H9 (cell line): ENCODE measurements at regions not wholly inside any gene's neighbourhood (a gene's known extent, or its start where the extent isn't known, plus 50 kb on each side); places are given as distances from the start of the nearest gene placed in this dataset.

Experiments used
- DNase-seq: peaks from one replicate; pipeline ENCODE4 v3.0.0-alpha.2; 2017
- H2AFZ ChIP-seq: one replicate; pipeline ENCODE4 v1.6.1; 2013; ENCODE audit warnings: mild to moderate bottlenecking, low read length, control low read depth, moderate library complexity
- H2AK5ac ChIP-seq: 2 replicates; pipeline ENCODE4 v1.6.1; 2013; ENCODE audit warnings: low read length, control low read depth, mixed read lengths; ENCODE audit not compliant: insufficient read length
- H2BK120ac ChIP-seq: one replicate; pipeline ENCODE4 v1.6.1; 2013; ENCODE audit warnings: low read depth, mild to moderate bottlenecking, low read length, control low read depth, inconsistent platforms; ENCODE audit not compliant: poor library complexity, severe bottlenecking
- H2BK12ac ChIP-seq: 2 replicates; pipeline ENCODE4 v1.6.1; 2013; ENCODE audit warnings: low read length, control low read depth, mixed read lengths, low read depth; ENCODE audit not compliant: insufficient read length
- H2BK15ac ChIP-seq: 2 replicates; pipeline ENCODE4 v1.6.1; 2013; ENCODE audit warnings: low read depth, low read length, control low read depth
- H2BK20ac ChIP-seq: one replicate; pipeline ENCODE4 v1.6.1; 2013; ENCODE audit warnings: low read depth, mild to moderate bottlenecking, low read length, control low read depth, inconsistent platforms; ENCODE audit not compliant: poor library complexity, severe bottlenecking
- H2BK5ac ChIP-seq: 2 replicates; pipeline ENCODE4 v1.6.1; 2013; ENCODE audit warnings: low read length, control low read depth, mixed read lengths; ENCODE audit not compliant: insufficient read length
- H3K14ac ChIP-seq: 2 replicates; pipeline ENCODE4 v1.6.1; 2013; ENCODE audit warnings: low read length, control low read depth; ENCODE audit not compliant: insufficient read depth
- H3K18ac ChIP-seq: 2 replicates; pipeline ENCODE4 v1.6.1; 2013; ENCODE audit warnings: low read depth, mild to moderate bottlenecking, mixed read lengths, low read length, control low read depth; ENCODE audit not compliant: insufficient read length
- H3K23ac ChIP-seq: 2 replicates; pipeline ENCODE4 v1.6.1; 2013; ENCODE audit warnings: low read length, control low read depth, mixed read lengths, low read depth; ENCODE audit not compliant: insufficient read length
- H3K23me2 ChIP-seq: 2 replicates; pipeline ENCODE4 v1.6.1; 2013; ENCODE audit warnings: low read depth, mild to moderate bottlenecking, mixed read lengths, low read length, control low read depth; ENCODE audit not compliant: insufficient read length, poor library complexity, severe bottlenecking
- H3K27ac ChIP-seq: 2 replicates; pipeline ENCODE4 v1.5.1; 2013; ENCODE audit warnings: low read length, control low read depth, mixed read lengths, low read depth; ENCODE audit not compliant: insufficient read length
- H3K27me3 ChIP-seq: 2 replicates; pipeline ENCODE4 v1.6.1; 2013; ENCODE audit warnings: low read length, control low read depth, inconsistent platforms; ENCODE audit not compliant: insufficient read depth
- H3K4ac ChIP-seq: 2 replicates; pipeline ENCODE4 v1.6.1; 2013; ENCODE audit warnings: low read depth, mild to moderate bottlenecking, control low read depth, inconsistent platforms, low read length, moderate library complexity
- H3K4me1 ChIP-seq: 2 replicates; pipeline ENCODE4 v1.6.1; 2013; ENCODE audit warnings: low read length, control low read depth, inconsistent platforms; ENCODE audit not compliant: insufficient read depth
- H3K4me2 ChIP-seq: 2 replicates; pipeline ENCODE4 v1.6.1; 2013; ENCODE audit warnings: low read length, control low read depth, mixed read lengths; ENCODE audit not compliant: insufficient read length, insufficient read depth
- H3K56ac ChIP-seq: 2 replicates; pipeline ENCODE4 v1.6.1; 2013; ENCODE audit warnings: low read depth, mild to moderate bottlenecking, mixed read lengths, low read length, control low read depth; ENCODE audit not compliant: insufficient read length
- H3K79me1 ChIP-seq: 2 replicates; pipeline ENCODE4 v1.6.1; 2013; ENCODE audit warnings: low read depth, mild to moderate bottlenecking, moderate library complexity, low read length, control low read depth, inconsistent platforms; ENCODE audit not compliant: insufficient read depth, poor library complexity, severe bottlenecking
- H3K79me2 ChIP-seq: 2 replicates; pipeline ENCODE4 v1.6.1; 2013; ENCODE audit warnings: low read length, control low read depth, inconsistent platforms; ENCODE audit not compliant: insufficient read depth
- H3K9ac ChIP-seq: 2 replicates; pipeline ENCODE4 v1.6.1; 2013; ENCODE audit warnings: low read length, control low read depth, mixed read lengths; ENCODE audit not compliant: insufficient read length; ENCODE audit errors: extremely low read depth
- H3K9me3 ChIP-seq: one replicate; pipeline ENCODE4 v1.6.1; 2013; ENCODE audit warnings: low read depth, low read length, inconsistent platforms; ENCODE audit not compliant: control insufficient read depth
- H3T11ph ChIP-seq: one replicate; pipeline ENCODE4 v1.6.1; 2013; ENCODE audit warnings: mild to moderate bottlenecking, low read length, control low read depth, inconsistent platforms
- H4K20me1 ChIP-seq: one replicate; pipeline ENCODE4 v1.6.1; 2013; ENCODE audit not compliant: control insufficient read depth, insufficient read length, insufficient read depth
- H4K5ac ChIP-seq: 2 replicates; pipeline ENCODE4 v1.6.1; 2013; ENCODE audit warnings: low read depth, mild to moderate bottlenecking, mixed read lengths, low read length, control low read depth; ENCODE audit not compliant: insufficient read length
- H4K8ac ChIP-seq: replicated peaks from 2 replicates; pipeline ENCODE4 v1.6.1; 2013; ENCODE audit warnings: low read length, control low read depth, mixed read lengths, low read depth; ENCODE audit not compliant: insufficient read length
- H4K91ac ChIP-seq: 2 replicates; pipeline ENCODE4 v1.6.1; 2013; ENCODE audit warnings: low read depth, mild to moderate bottlenecking, moderate library complexity, mixed read lengths, low read length, control low read depth; ENCODE audit not compliant: insufficient read length
- H3K27ac Mint-ChIP-seq, 3 experiments: 2 replicates in 2 of 3; 3 replicates in 1 of 3; pipeline ENCODE4 v1.8.0; 2020 to 2021; ENCODE audit warnings: mixed read lengths in 3 of 3, mild to moderate bottlenecking in 1 of 3, moderate library complexity in 1 of 3
- H3K27me3 Mint-ChIP-seq: 2 replicates; pipeline ENCODE4 v1.8.0; 2021; ENCODE audit warnings: low read depth, mild to moderate bottlenecking, moderate library complexity, mixed read lengths
- H3K36me3 Mint-ChIP-seq, 3 experiments: 2 replicates in 2 of 3; 3 replicates in 1 of 3; pipeline ENCODE4 v1.8.0; 2020 to 2021; ENCODE audit warnings: low read depth in 3 of 3, mixed read lengths in 3 of 3; ENCODE audit not compliant: insufficient read depth in 1 of 3
- H3K4me1 Mint-ChIP-seq, 2 experiments: 2 replicates each; pipeline ENCODE4 v1.8.0; 2020; ENCODE audit warnings: mixed read lengths in 2 of 2
- H3K4me3 Mint-ChIP-seq, 2 experiments: 2 replicates in 1 of 2; 3 replicates in 1 of 2; pipeline ENCODE4 v1.8.0; 2020 to 2021; ENCODE audit warnings: mild to moderate bottlenecking in 2 of 2, mixed read lengths in 2 of 2, moderate library complexity in 1 of 2
- H3K9me3 Mint-ChIP-seq, 2 experiments: 2 replicates in 1 of 2; 3 replicates in 1 of 2; pipeline ENCODE4 v1.8.0; 2020; ENCODE audit warnings: mild to moderate bottlenecking in 2 of 2, mixed read lengths in 2 of 2, moderate library complexity in 1 of 2
- CTCF ChIP-seq: fragments of 200-600 bp; sonication (generic); conservative IDR thresholded peaks from 3 replicates; pipeline ENCODE4 v1.8.0; 2021; ENCODE audit warnings: antibody characterized with exemption, mild to moderate bottlenecking
- WGBS: extraction: QIAGEN DNeasy Blood & Tissue Kit; methylation state at CpG from one replicate; pipeline ENCODE4 v1.1.7; 2013; ENCODE audit warnings: missing lambda C conversion rate, low lambda C conversion rate, mixed read lengths; ENCODE audit not compliant: insufficient read length; ENCODE audit errors: extremely low coverage; 5-methylcytosine and 5-hydroxymethylcytosine counted together

- H3K4me1 Mint-ChIP-seq = no peaks in the 10 kb centered on the region
- Histone ChIP-seq H3K18ac (no peak overlapping the region), H3K79me1 (no peaks in the 10 kb centered on the region), H3K79me2 (no peaks in the 10 kb centered on the region), H3K4me1 (no peaks in the 10 kb centered on the region), H3K27ac (no peak overlapping the region), H3K4ac (no peak overlapping the region), H3K9me3 (no peaks in the 10 kb centered on the region), H4K5ac (no peak overlapping the region), H4K91ac (no peak overlapping the region), H2BK12ac (no peak overlapping the region), H2AFZ (no peak overlapping the region), H2AK5ac (no peak overlapping the region), H3K9ac (no peak overlapping the region), H2BK20ac (no peak overlapping the region), H2BK5ac (no peak overlapping the region), H3K23me2 (no peaks in the 10 kb centered on the region), H3K4me2 (no peak overlapping the region), H3K56ac (no peak overlapping the region), H4K8ac (no peak overlapping the region), H2BK15ac (no peak overlapping the region), H3K14ac (no peak overlapping the region), H3K23ac (no peak overlapping the region), H2BK120ac (no peak overlapping the region), H4K20me1 (no peaks in the 10 kb centered on the region), H3K27me3 (no peaks in the 10 kb centered on the region), H3T11ph (no peak overlapping the region)
- no CpG with 5 or more reads among the region's 3 CpGs for WGBS
- H3K36me3 Mint-ChIP-seq = peaks cover 0 to 10% (median 6%) of the 10 kb centered on the region in 3 experiments; a peak in 4 of 7 replicates
- H3K4me3 Mint-ChIP-seq = no peak overlapping the region
- H3K27me3 Mint-ChIP-seq = no peaks in the 10 kb centered on the region
- H3K9me3 Mint-ChIP-seq = peaks cover 6 to 11% of the 10 kb centered on the region in 2 experiments; a peak in 3 of 5 replicates
- H3K27ac Mint-ChIP-seq = no peak overlapping the region
- TF ChIP-seq CTCF = no peak
- no peak for DNase-seq
Observed at GRCh38 chr7:146028251-146028750, 88.3 kb upstream of the CNTNAP2 start.
